Endothelial cell (in vitro differentiated cells): ENCODE measurements at regions not wholly inside any gene's neighbourhood (a gene's known extent, or its start where the extent isn't known, plus 50 kb on each side); places are given as distances from the start of the nearest gene placed in this dataset.

ENCODE experiments used
- DNase-seq: peaks from one replicate; pipeline ENCODE4 v3.0.0; 2021; ENCODE audit warnings: low spot score
- H3K27ac Mint-ChIP-seq: one replicate; pipeline ENCODE4 v1.8.0; 2021; ENCODE audit warnings: mixed read lengths, inconsistent platforms; ENCODE audit not compliant: unreplicated experiment
- H3K27me3 Mint-ChIP-seq: one replicate; pipeline ENCODE4 v1.8.0; 2021; ENCODE audit warnings: mild to moderate bottlenecking, moderate library complexity, mixed read lengths, inconsistent platforms; ENCODE audit not compliant: unreplicated experiment
- H3K36me3 Mint-ChIP-seq: one replicate; pipeline ENCODE4 v1.8.0; 2021; ENCODE audit warnings: mild to moderate bottlenecking, low read depth, mixed read lengths, inconsistent platforms; ENCODE audit not compliant: unreplicated experiment
- H3K4me1 Mint-ChIP-seq: one replicate; pipeline ENCODE4 v1.8.0; 2021; ENCODE audit warnings: mild to moderate bottlenecking, mixed read lengths, inconsistent platforms; ENCODE audit not compliant: unreplicated experiment
- H3K4me3 Mint-ChIP-seq: one replicate; pipeline ENCODE4 v1.8.0; 2021; ENCODE audit warnings: mild to moderate bottlenecking, mixed read lengths, inconsistent platforms; ENCODE audit not compliant: unreplicated experiment
- H3K9me3 Mint-ChIP-seq: one replicate; pipeline ENCODE4 v1.8.0; 2021; ENCODE audit warnings: mixed read lengths, inconsistent platforms; ENCODE audit not compliant: unreplicated experiment
- TF ChIP-seq, protein P1 (sequence below): fragments of 200-600 bp; sonication (generic); IDR thresholded peaks from one replicate; pipeline ENCODE4 v1.5.0; 2021; ENCODE audit warnings: antibody characterized with exemption; ENCODE audit not compliant: unreplicated experiment

DNA sequence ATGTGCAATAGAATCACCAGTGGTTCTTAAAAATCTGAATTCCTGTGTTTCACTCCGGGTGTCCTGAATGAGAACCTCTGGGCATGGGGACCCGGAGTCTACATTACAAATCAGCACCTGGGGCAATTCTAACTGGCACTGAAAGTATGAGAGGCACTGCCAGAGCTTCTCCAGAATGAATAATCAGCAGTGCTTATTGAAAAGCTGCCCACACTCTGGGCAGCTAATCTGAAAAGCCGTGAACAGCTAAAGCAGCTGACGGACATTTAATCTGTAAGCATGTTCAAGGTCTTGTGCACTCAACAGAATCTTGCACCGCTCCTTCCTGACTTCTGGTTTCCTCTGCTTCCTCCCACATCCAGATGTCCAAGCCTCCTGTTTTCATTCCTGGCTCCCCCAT is 113.3 kb upstream of the KIF5B start:
- Mint-ChIP-seq H3K4me3 (no peak overlapping the region), H3K9me3 (no peaks in the 10 kb centered on the region), H3K27ac (no peak overlapping the region), H3K36me3 (no peaks in the 10 kb centered on the region), H3K4me1 (peaks cover 12% of the 10 kb centered on the region), H3K27me3 (peaks cover 2% of the 10 kb centered on the region)
- no peak for DNase-seq
- TF ChIP-seq, protein P1, sequence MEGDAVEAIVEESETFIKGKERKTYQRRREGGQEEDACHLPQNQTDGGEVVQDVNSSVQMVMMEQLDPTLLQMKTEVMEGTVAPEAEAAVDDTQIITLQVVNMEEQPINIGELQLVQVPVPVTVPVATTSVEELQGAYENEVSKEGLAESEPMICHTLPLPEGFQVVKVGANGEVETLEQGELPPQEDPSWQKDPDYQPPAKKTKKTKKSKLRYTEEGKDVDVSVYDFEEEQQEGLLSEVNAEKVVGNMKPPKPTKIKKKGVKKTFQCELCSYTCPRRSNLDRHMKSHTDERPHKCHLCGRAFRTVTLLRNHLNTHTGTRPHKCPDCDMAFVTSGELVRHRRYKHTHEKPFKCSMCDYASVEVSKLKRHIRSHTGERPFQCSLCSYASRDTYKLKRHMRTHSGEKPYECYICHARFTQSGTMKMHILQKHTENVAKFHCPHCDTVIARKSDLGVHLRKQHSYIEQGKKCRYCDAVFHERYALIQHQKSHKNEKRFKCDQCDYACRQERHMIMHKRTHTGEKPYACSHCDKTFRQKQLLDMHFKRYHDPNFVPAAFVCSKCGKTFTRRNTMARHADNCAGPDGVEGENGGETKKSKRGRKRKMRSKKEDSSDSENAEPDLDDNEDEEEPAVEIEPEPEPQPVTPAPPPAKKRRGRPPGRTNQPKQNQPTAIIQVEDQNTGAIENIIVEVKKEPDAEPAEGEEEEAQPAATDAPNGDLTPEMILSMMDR: no peak

DNA sequence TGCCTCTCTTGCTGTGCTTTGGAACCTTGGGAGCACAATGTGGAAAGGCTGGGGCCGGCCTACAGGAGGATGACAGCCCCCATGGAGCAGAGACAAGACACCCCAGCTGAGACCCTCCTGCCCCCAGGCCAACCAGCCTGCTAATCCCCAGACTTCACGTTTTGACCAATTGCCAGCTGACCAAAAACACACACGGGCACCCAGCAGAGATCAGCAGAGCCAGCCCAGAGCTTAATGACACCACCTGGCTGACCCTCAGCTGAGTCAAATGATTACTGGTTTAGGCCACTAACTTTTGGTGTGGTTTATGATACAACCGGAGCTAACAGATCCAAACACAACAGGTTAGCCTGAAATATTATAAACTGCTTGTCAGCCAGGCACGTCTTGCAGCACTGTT is 111.2 kb upstream of the KIF5B start:
- Mint-ChIP-seq H3K4me3 (no peak overlapping the region), H3K9me3 (no peaks in the 10 kb centered on the region), H3K36me3 (no peaks in the 10 kb centered on the region), H3K27me3 (peaks cover 2% of the 10 kb centered on the region), H3K4me1 (peaks cover 12% of the 10 kb centered on the region), H3K27ac (no peak overlapping the region)
- DNase-seq: no peak
- TF ChIP-seq, protein P1: no peak

DNA sequence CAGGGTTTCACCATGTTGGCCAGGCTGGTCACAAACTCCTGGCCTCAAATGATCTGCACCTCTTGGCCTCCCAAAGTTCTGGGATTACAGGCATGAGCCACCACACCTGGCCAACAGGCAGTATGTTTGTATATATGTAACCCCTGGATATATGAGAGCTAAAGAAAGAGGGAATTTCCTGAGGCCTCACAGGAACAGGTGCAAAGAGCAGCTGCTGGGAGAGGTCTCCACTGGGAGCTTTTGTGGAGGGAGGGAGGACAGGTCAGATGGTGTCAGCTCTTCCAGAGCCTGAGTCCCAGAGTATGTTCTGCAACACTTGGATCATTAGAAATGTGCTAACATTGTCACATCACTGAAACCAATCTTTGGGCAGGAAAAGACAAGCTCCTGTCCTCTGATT is 110.1 kb upstream of the KIF5B start:
- Mint-ChIP-seq H3K27me3 (peaks cover 2% of the 10 kb centered on the region), H3K27ac (no peak overlapping the region), H3K4me1 (peaks cover 12% of the 10 kb centered on the region), H3K9me3 (no peaks in the 10 kb centered on the region), H3K36me3 (no peaks in the 10 kb centered on the region), H3K4me3 (no peak overlapping the region)
- TF ChIP-seq, protein P1: no peak
- no peak for DNase-seq

DNA sequence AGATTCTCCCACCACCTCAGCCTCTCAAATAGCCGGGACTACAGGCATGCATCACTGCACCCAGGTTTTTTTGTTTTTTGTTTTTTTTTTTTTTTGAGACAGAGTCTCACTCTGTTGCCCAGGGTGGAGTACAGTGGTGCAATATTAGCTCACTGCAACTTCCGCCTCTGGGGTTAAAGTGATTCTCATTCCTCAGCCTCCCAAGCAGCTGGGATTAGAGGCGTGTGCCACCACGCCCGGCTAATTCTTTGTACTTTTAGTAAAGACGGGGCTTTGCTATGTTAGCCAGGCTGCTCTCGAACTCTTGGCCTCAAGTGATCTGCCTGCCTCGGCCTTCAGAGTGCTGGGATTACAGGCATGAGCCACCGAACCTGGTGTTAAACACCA is 107.5 kb upstream of the KIF5B start:
- Mint-ChIP-seq H3K9me3 (no peaks in the 10 kb centered on the region), H3K27ac (no peak overlapping the region), H3K4me3 (no peak overlapping the region), H3K36me3 (no peaks in the 10 kb centered on the region), H3K4me1 (peaks cover 2% of the 10 kb centered on the region), H3K27me3 (peaks cover 2% of the 10 kb centered on the region)
- no peak for DNase-seq
- TF ChIP-seq, protein P1: no peak

DNA sequence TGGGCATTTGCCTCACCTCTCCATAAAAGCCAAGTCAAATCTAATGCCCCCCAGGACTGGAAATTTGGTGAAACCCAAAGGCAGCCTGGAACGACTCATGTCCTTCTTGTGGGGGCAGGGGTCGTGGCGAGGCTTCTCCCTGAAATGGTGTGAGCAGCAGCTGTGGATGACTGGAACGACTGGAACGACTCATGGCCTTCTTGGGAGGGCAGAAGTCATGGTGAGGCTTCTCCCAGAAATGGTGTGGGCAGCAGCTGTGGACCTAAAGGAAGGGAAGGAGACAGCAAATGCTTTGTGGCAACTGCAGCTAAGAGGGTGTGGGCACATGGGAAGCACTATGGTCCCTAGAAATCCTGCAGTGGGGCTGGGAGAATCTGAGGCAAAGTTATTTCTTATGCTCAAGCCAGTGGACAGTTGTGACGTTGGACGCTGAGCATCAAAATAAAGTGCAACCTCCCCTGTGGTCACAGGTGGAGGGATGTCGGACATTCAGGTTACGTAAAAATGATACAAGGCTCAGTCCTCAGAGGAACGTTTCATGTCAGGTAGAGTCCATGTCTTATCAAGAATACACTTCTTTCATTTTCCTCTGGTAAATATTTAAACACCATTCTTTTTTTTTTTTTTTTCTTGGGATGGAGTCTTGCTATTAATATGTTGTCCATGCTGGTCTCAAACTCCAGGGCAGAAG is 107.0 kb upstream of the KIF5B start:
- no peaks in the 10 kb centered on the region for H3K36me3 Mint-ChIP-seq
- no peaks in the 10 kb centered on the region for H3K9me3 Mint-ChIP-seq
- H3K27me3 Mint-ChIP-seq: peaks cover 2% of the 10 kb centered on the region
- H3K4me1 Mint-ChIP-seq: no peaks in the 10 kb centered on the region
- no peak overlapping the region for H3K4me3 Mint-ChIP-seq
- no peak overlapping the region for H3K27ac Mint-ChIP-seq
- DNase-seq: no peak
- TF ChIP-seq, protein P1: no peak
